HAP-1 (cell line): ENCODE measurements at regions not wholly inside any gene's neighbourhood (a gene's known extent, or its start where the extent isn't known, plus 50 kb on each side); places are given as distances from the start of the nearest gene placed in this dataset.

Source experiments
- DNase-seq, 2 experiments: peaks; one replicate each; pipeline ENCODE4 v3.0.0-alpha.2; 2016 to 2020; ENCODE audit warnings: low spot score in 2 of 2
- H3K27me3 ChIP-seq: fragments of 250-450 bp; sonication (Bioruptor Pico); 2 replicates; pipeline ENCODE4 v1.5.1; 2020; ENCODE audit warnings: low read depth, mild to moderate bottlenecking, moderate library complexity
- H3K36me3 ChIP-seq: fragments of 250-450 bp; sonication (Bioruptor Pico); replicated peaks from 2 replicates; pipeline ENCODE4 v1.5.1; 2020; ENCODE audit warnings: mild to moderate bottlenecking
- H3K4me1 ChIP-seq: fragments of 250-450 bp; sonication (Bioruptor Pico); 2 replicates; pipeline ENCODE4 v1.5.1; 2020; ENCODE audit warnings: mild to moderate bottlenecking
- H3K4me3 ChIP-seq: fragments of 250-450 bp; sonication (Bioruptor Pico); 2 replicates; pipeline ENCODE4 v1.5.1; 2020; ENCODE audit warnings: mild to moderate bottlenecking, moderate library complexity
- H3K9me3 ChIP-seq: fragments of 250-450 bp; sonication (Bioruptor Pico); 2 replicates; pipeline ENCODE4 v1.5.1; 2020; ENCODE audit warnings: mild to moderate bottlenecking, moderate library complexity
- in situ Hi-C: fragments of 300-500 bp; cut with MboI; formaldehyde crosslinking; loops from 3 replicates; pipeline ENCODE4 v1.14.3; 2020; ENCODE audit warnings: low sequenced_read_pairs, inconsistent platforms, mixed read lengths

DNA sequence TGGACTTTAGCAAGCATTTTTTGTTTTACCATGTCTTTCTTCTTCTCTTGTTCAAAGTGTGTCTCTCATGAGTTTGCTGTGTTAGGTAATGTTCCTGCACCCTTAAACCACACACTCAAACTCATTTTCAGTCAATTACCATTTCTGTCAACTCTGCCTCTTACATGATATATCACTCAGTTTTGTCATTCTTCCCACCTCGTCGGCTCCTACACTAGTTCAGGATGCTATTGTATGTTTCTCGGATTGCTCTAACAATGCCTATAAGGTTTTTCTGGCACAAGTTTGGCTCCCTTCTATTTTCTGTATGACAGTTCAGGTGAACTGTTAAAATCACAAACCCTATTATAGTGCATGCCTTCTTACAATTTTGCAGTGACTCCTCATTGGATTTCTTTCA is 260.8 kb upstream of the NAV3 start:
- H3K36me3 ChIP-seq = no peaks in the 10 kb centered on the region
- H3K4me3 ChIP-seq = no peak overlapping the region
- no peak for DNase-seq
- H3K4me1 ChIP-seq = no peaks in the 10 kb centered on the region
- no peaks in the 10 kb centered on the region for H3K9me3 ChIP-seq
- peaks cover 4% of the 10 kb centered on the region for H3K27me3 ChIP-seq
- in situ Hi-C loops = no loop called here

DNA sequence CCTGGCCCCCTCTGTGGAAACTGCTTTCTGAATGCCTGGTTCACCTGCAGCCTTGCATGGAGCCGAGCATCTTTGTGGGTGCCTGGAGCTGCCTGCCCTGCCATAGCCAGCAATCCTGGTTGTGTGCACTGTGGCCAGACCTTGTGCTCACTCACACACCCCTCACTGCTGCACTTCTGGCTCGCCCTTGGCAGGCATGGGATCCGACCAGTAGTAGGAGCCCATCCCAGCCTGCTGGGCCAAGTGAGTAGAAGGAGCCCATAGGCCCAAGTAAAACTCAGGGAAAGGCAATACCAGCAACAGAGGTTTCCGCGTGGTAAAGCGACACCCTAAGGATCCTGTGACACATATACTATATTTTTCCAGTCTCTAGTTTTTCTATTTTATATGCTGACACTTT is 270.0 kb upstream of the NAV3 start:
- no peaks in the 10 kb centered on the region for H3K9me3 ChIP-seq
- H3K4me1 ChIP-seq = no peaks in the 10 kb centered on the region
- in situ Hi-C loops = no loop called here
- DNase-seq = no peak
- no peaks in the 10 kb centered on the region for H3K27me3 ChIP-seq
- H3K4me3 ChIP-seq = no peak overlapping the region
- no peaks in the 10 kb centered on the region for H3K36me3 ChIP-seq

DNA sequence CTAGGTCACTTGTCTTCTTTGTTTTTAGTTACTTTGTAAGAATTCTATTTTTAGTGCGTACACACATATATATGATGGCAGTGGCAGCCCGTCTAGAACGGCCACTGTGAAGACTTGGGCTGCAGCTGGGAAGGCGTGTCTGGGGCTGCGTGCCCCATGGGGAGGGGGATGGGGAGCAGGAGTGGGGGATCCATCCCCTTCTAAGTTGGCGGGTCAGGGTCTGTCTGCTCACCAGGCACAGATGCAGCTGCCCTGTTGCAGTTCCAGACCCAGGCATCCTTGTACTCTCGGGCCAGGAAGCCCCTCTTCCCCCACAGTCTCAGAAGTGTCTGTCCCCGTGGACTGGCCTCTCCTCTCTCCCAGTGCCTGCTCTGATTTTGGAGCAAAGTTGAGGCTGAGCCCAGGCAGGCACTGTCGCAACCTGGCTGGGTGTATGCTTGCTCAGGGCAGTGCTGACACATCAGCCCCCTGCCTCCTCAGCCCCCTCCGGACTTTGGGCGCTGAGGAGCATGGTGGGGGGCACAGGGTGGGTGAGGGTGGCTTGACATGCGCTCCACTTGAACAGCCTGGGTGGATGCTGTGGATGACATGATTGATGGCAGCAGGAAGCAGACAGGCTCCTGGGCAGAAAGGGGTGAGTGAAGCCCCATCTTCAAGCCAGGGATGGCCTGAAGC is 271.2 kb upstream of the NAV3 start:
- Histone ChIP-seq H3K4me3 (no peak overlapping the region), H3K27me3 (no peaks in the 10 kb centered on the region; the same call in 1 of the 2 replicates), H3K36me3 (no peaks in the 10 kb centered on the region), H3K9me3 (no peaks in the 10 kb centered on the region), H3K4me1 (no peaks in the 10 kb centered on the region)
- DNase-seq = no peak
- in situ Hi-C loops = no loop called here

DNA sequence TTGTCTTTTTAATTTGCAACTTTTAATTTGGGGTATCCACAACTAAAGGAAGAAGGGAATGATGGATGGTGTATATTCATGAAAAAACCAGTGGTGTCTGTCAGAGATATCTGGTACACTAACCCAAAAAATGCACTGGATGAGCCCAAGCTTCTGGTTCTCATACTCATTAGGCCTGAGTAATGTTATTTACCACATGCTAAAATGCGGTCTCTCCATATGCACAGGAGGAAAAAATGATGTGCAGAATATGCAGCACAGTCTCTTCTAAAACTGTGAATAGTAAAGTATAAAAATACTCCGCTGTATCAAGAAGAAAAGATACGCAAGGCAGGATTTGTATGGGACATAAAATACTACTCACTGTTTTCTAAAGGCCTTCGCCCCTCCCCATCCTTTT is 275.6 kb upstream of the NAV3 start:
- H3K4me3 ChIP-seq = no peak overlapping the region
- in situ Hi-C loops = no loop called here
- no peak for DNase-seq
- peaks cover 19% of the 10 kb centered on the region for H3K27me3 ChIP-seq
- no peaks in the 10 kb centered on the region for H3K9me3 ChIP-seq
- no peaks in the 10 kb centered on the region for H3K36me3 ChIP-seq
- H3K4me1 ChIP-seq = no peaks in the 10 kb centered on the region

DNA sequence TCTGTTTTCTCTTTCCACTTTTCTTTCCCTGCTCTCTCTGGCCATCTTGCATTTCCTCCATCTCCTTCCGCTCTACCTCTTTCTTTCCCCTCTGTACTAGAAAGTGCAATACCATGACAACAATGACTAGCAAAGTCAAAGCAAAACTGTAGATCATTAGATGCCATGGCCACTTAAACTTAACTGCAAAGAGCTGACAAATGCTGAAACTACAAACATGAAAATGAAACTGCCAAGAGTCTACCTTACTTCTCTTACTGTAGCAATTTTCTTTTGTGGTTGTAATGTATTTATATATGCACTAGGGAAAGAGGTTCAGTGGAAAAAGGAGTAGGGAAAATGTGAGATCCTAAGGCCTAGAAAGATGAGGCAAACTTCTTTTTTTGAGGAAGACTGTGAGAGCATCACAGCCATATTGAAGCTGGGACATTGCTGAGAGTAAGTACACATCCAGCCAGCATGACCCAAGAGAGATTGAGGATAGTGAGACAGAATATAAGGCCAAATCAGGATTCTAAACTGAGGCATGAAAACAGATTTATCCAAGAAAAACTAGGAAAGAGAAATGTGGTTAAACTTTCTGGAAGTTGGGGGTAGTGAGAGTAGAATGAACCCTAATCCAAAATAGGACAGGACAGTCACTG is 276.6 kb upstream of the NAV3 start:
- H3K9me3 ChIP-seq = no peaks in the 10 kb centered on the region
- no peaks in the 10 kb centered on the region for H3K36me3 ChIP-seq
- H3K4me1 ChIP-seq = no peaks in the 10 kb centered on the region
- no peak for DNase-seq
- no peak overlapping the region for H3K4me3 ChIP-seq
- in situ Hi-C loops = no loop called here
- peaks cover 19% of the 10 kb centered on the region for H3K27me3 ChIP-seq

DNA sequence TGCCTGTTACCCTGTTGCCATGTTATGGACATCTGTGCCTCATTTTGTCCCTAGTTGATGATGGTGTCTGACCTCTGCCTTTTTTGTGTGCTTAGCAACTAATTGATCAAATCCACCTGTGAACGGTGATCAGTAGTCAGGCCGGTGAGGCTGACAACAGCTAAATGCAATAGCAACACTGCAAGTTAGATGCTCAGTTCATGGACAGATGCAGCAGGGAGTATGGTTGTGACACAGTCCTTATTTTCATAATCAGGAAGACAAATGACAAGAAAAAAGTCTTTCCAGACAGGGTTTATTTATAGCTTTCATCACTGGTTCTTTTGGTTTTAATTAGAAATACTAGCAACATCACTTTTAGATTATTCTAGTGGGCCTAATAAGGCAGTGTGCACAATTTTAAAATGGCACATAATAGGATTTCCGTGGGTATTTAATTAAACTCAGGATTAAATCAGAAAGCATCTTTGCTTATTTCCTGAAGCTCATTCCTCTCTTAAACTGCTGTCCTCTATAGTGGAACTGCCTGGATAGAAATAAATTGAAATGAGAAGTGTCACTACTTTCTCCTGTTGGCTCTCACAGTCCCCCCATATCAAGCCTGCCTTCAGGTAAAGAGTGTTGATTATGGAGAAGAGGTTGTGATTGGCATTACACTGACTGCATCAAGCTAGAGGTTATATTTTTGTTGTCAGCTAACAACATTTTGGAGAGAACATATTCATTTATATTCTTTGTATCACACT is 281.1 kb upstream of the NAV3 start:
- Histone ChIP-seq H3K27me3 (peaks cover 19% of the 10 kb centered on the region), H3K4me1 (no peaks in the 10 kb centered on the region), H3K9me3 (no peaks in the 10 kb centered on the region), H3K36me3 (no peaks in the 10 kb centered on the region), H3K4me3 (no peak overlapping the region)
- in situ Hi-C loops = no loop called here
- DNase-seq = no peak

DNA sequence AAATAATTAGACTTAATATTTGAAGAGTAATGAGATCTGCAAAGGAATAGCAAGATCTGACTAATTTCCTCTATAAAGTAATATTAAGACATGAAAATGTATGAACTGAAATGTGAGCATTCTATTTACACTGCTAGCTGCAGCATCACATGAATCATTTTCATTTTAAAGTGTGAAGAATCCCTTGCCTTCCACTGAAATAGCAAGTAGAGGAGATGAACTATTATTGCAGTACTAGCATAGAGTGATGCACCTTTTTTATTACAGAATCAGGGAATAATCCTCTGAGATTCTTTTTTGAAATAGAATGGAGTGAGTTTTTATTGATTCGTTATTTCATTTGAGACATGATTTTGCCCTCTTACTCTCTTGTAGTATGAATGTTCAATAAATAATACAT is 281.9 kb upstream of the NAV3 start:
- Histone ChIP-seq H3K9me3 (no peaks in the 10 kb centered on the region), H3K4me3 (no peak overlapping the region), H3K36me3 (no peaks in the 10 kb centered on the region), H3K4me1 (no peaks in the 10 kb centered on the region), H3K27me3 (peaks cover 14% of the 10 kb centered on the region)
- in situ Hi-C loops = no loop called here
- DNase-seq = no peak

DNA sequence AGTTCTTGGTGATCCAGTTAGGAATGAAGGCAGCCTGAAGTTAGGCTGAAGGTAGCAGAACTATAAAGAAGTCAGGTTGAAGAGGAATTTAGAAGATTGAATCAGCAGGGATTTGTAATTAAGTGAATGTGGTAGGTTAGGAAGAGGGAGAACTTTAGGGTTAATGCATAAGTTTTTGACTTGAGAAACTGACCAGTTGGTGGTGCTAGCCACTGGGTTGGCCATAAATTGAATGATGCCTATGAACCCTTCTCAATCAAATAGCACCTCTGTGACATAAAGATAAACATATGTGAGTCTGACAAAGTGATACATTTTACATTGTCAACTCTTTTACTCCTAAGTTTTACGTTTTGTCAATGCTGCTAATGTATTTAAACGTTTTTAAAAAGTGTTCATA is 290.6 kb upstream of the NAV3 start:
- H3K36me3 ChIP-seq = no peaks in the 10 kb centered on the region
- in situ Hi-C loops = no loop called here
- no peaks in the 10 kb centered on the region for H3K9me3 ChIP-seq
- DNase-seq = no peak
- no peak overlapping the region for H3K4me3 ChIP-seq
- no peaks in the 10 kb centered on the region for H3K4me1 ChIP-seq
- H3K27me3 ChIP-seq = no peaks in the 10 kb centered on the region; the same call in 1 of the 2 replicates

DNA sequence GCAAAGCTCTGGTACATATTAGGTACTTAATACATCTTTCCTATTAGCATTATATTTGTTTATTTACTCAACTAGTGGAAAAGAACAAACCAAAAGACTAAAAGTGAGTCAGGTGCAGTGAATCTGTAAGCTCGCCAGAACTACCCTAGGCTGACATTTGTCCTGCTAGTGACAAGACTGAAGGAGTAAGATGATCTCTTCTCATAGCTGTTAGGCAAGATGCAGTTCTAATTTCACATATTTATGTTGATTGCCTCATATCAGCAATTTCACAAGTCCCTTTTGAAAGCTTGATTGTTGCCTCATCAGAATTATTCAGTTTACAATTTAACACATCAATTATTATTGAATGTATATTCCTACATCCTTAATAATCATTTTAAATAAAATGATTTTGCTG is 293.0 kb upstream of the NAV3 start:
- H3K4me1 ChIP-seq = no peaks in the 10 kb centered on the region
- in situ Hi-C loops = no loop called here
- no peaks in the 10 kb centered on the region for H3K9me3 ChIP-seq
- DNase-seq = no peak
- no peaks in the 10 kb centered on the region for H3K36me3 ChIP-seq
- no peak overlapping the region for H3K4me3 ChIP-seq
- H3K27me3 ChIP-seq = no peaks in the 10 kb centered on the region; the same call in 1 of the 2 replicates

DNA sequence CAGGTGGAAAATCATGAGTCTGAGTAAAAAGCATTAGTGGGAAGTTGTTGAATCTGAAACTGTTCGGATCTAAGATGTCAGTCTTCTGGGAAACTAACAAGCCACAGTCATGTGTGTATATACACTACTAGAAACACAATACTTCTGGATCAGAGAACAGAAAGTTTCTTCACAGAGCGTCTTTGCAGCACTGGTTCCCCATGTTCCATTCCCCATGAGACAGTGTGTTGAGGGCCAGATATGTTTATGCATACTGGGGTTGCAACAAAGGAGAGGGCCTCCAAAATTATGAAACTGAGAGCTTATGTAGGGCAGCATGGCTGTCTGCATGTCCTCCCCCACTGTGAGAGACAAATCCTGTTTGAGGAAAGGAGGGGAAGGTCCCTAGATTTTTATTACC is 295.0 kb upstream of the NAV3 start:
- Histone ChIP-seq H3K4me1 (no peaks in the 10 kb centered on the region), H3K27me3 (no peaks in the 10 kb centered on the region), H3K36me3 (no peaks in the 10 kb centered on the region), H3K9me3 (no peaks in the 10 kb centered on the region), H3K4me3 (no peak overlapping the region)
- no peak for DNase-seq
- in situ Hi-C loops = no loop called here

DNA sequence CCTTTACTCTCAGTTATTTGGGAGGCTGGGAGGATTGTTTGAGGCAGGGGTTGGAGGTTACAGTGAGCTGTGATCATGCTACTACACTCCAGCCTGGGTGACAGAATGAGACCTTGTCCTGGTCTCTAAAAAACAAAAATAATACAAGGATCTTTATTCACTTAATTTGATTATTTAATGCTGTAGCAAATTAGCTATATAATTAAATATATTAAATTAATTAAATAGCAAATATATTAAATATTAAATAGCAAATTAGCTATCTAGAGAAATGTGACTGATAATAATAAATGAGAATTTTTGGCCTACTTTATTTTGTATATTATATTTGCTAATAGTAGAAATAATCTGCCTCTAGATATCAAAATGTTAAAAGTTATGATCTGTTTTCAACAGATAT is 298.8 kb upstream of the NAV3 start:
- H3K4me1 ChIP-seq = no peaks in the 10 kb centered on the region
- no peaks in the 10 kb centered on the region for H3K9me3 ChIP-seq
- in situ Hi-C loops = no loop called here
- no peak overlapping the region for H3K4me3 ChIP-seq
- H3K36me3 ChIP-seq = no peaks in the 10 kb centered on the region
- no peak for DNase-seq
- no peaks in the 10 kb centered on the region for H3K27me3 ChIP-seq

DNA sequence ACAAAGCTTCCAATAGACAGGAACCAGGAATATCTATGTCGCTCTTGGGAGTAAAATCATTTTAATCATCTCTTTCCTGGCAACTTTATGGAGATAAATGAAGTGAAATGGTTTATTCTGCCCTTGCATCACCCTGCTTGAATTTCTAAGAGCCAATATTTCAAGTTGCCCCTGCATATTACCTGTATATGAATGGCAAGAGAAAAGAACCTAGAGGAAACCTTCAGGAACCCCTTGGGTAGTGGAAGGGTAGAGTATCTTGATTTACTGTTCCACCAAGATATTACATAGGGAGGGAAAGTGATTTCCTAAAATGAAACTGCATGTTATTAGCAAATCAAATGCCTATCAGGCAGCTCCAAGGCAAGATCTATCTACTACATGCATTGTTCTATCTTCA is 308.4 kb upstream of the NAV3 start:
- in situ Hi-C loops = no loop called here
- DNase-seq = no peak

DNA sequence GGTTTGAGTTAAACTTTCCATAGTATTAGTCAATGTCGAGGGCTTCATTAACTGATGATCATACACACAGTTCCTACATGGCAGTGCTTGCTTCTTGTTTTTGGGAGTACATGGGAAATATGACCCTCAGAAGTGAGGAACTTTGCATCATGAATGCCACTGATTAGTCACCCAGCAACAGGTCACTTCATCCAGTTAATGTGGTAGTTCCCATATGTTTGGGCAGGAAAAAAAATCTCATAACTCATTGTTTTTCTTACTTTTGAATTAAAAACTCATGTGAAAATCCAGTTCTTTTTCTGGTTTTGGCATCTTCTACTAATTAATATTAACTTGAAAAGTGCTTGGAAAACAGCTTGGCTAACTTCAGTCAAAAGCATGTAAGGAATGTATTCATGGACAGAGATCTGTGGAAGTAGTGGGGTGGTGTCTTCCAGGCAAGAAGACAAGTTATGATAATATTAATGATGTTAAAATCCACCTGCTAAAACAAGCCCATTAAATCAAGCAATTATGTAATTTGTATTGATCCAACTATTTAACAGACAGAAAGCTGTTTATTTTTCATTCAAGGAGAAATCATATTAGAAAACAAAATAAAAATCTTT is 309.1 kb upstream of the NAV3 start:
- in situ Hi-C loops = no loop called here
- no peaks in the 10 kb centered on the region for H3K36me3 ChIP-seq
- H3K9me3 ChIP-seq = no peaks in the 10 kb centered on the region
- no peaks in the 10 kb centered on the region for H3K27me3 ChIP-seq
- no peaks in the 10 kb centered on the region for H3K4me1 ChIP-seq
- DNase-seq = no peak
- no peak overlapping the region for H3K4me3 ChIP-seq

More for the DNA sequence above, 308.4 kb upstream of the NAV3 start:
- H3K36me3 ChIP-seq = no peaks in the 10 kb centered on the region
- H3K9me3 ChIP-seq = no peaks in the 10 kb centered on the region
- H3K27me3 ChIP-seq = no peaks in the 10 kb centered on the region
- H3K4me3 ChIP-seq = no peak overlapping the region
- no peaks in the 10 kb centered on the region for H3K4me1 ChIP-seq

DNA sequence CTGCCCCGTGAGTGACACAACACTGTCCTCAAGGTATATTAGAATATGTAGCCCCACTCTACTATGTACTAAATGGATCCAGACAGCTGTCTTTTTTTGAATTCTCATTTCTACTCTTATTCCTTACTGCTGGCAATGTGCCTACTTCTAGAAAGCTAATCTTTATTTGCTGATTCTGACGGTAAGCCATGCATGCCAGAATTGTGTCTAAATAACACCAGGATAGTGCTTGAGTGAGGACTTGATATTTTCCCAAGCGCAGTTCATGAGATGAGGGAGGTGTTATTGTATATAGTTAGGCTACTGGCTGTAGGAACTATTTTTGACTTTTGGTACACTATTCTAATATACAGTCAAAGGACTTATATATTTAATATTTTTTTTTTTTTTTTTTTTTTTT is 316.2 kb upstream of the NAV3 start:
- Histone ChIP-seq H3K4me1 (no peaks in the 10 kb centered on the region), H3K9me3 (no peaks in the 10 kb centered on the region), H3K4me3 (no peak overlapping the region), H3K27me3 (no peaks in the 10 kb centered on the region), H3K36me3 (no peaks in the 10 kb centered on the region)
- in situ Hi-C loops = no loop called here
- no peak for DNase-seq
